NAMALWA (cell line): ENCODE measurements at regions not wholly inside any gene's neighbourhood (a gene's known extent, or its start where the extent isn't known, plus 50 kb on each side); places are given as distances from the start of the nearest gene placed in this dataset.
A peak's percentile ranks its signal among the peaks of the same experiment; 100 is the strongest.
"Not testable (repeated sequence)": the region's sequence is repeated elsewhere in the genome, so short reads cannot be mapped to it uniquely, and the experiment has no call there.

Experiments used
- DNase-seq: peaks from one replicate; pipeline ENCODE4 v3.0.0-alpha.2; 2015; ENCODE audit warnings: low spot score

- DNase-seq, result no peak
These were observed 1013.2 kb upstream of the FANCL start for GRCh38 chr2:59254279-59254678.

- no peak for DNase-seq
These were observed 1009.2 kb upstream of the FANCL start for GRCh38 chr2:59250307-59250677.

DNA sequence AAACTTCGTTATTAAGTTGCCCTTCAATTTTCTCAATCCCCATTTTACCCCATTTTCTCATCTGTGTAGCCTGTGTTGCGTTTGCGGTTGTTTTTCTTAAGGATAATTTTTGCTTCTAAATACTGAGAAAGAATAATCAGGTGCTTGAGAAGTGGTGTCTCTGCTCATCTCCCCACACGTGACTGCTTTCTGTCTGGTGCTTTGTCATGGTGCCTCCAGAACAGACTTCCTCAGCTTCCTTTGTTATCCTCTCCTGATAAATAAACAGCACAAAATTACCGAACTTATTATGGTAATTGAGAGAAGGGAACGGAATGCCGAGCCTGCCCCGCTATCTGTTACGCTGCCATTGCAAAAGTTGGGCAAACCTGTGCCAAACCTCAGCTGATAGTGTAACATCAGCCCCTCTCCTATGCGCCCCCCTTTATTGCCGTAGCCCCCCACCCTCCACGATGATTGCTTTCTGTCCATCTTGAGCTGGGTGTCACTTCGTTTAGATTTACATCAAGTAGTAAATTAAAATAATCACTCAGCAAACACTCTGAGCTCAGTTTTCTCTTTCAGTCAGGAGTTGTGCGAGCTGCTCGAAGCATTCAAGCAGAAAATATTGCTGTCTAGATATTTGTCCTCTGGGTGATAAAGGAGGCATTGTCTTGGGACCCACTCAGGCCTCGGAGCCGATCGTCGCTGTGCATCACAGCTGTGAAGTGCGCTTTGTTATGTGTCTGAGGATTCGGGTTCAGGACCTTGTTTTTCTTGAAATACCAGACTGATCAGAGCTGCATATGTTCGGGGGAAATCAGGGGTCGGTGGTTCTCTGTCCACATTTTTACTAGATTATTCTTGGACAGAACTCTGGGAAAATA, 1008.5 kb upstream of the FANCL start:
- DNase-seq, result no peak

GRCh38 chr2:59239146-59239545, 998.0 kb upstream of the FANCL start:
- DNase-seq, result no peak

DNA sequence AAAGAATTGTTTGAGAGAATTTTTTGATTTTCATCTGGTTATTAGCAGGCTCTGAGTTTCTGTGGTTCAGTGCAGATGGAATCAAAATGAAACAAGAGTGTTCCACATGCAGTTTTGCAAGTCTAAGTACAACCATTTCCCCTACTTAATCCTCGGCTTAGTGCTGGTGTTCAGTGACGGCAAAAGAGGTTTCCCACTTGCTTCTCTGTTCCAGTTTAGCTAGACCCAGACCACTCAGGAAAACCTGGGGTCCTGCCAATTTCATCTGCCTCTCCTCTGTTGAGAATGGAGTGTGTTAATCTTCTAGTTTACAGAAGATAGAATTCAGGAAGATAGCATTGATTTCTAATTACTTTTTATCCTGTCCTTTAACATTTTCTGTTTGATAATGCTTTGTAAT, 996.2 kb upstream of the FANCL start:
- DNase-seq, result no peak

- DNase-seq, result no peak
These were observed 995.6 kb upstream of the FANCL start for GRCh38 chr2:59236723-59237122.

DNA sequence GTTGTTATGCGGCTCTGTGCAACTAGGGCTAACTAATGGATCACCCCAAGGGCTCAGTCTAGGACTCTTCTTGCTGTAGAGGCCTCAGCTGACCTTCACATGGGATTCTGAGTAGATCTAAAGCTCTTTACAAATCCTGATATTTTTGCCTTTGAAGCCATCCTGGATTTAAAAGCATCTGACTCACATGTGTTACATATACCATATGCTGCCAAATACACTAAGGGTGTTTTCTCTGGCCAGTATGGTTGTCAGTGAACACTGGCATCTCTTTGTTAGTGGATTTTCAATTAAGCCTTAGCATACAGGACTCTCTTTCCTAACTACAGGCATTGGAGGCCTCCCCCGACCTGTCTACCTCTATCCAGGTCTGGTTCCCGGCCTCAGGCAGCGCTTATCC, 992.8 kb upstream of the FANCL start:
- DNase-seq, result no peak

- no peak for DNase-seq
These were observed 992.3 kb upstream of the FANCL start for GRCh38 chr2:59233448-59233847.

GRCh38 chr2:59232394-59233165, 991.5 kb upstream of the FANCL start:
- peak; percentile 59 for DNase-seq

DNA sequence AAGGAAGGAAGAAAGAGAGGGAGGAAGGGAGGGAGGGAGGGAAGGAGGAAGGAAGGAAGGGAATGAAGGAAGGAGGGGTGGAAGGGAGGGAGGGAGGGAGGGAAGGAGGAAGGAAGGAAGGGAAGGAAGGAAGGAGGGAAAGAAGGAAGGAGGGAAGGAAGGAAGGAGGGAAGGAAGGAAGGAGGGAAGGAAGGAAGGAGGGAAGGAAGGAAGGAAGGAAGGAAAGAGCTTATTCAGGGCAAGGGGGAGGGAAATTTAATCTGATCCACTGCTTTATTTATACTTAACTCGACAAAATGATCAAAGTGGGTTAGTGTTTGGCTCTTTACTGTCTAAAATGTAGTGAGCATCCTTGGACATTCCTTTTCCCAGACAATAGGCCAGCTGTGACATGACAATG, 985.2 kb upstream of the FANCL start:
- not testable (repeated sequence) for DNase-seq

- DNase-seq, result no peak
These were observed 982.6 kb upstream of the FANCL start for GRCh38 chr2:59223742-59224141.

- no peak for DNase-seq
These were observed 976.2 kb upstream of the FANCL start for GRCh38 chr2:59217360-59217759.

GRCh38 chr2:59206361-59206760, 965.2 kb upstream of the FANCL start:
- no peak for DNase-seq

- no peak for DNase-seq
These were observed 962.9 kb upstream of the FANCL start for GRCh38 chr2:59204040-59204439.

DNA sequence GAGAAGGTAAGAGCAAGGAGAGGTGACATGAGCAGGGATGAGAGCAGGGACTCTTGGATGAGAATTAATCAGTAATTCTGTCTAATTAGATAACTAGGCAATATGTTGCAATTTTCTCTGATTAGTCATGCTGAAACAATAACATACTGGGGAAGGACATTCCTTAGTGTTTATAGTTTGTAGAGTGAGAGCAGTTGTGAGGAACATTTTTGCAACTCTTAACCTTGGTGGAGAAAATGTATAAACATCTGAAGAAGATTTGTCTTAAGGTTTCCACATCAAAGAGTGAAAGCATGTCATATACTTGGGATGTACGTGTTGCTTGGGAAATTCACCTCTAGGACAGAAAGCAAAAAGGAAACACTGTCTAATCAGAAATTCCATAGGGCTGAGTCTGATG, 955.4 kb upstream of the FANCL start:
- DNase-seq, result no peak

DNA sequence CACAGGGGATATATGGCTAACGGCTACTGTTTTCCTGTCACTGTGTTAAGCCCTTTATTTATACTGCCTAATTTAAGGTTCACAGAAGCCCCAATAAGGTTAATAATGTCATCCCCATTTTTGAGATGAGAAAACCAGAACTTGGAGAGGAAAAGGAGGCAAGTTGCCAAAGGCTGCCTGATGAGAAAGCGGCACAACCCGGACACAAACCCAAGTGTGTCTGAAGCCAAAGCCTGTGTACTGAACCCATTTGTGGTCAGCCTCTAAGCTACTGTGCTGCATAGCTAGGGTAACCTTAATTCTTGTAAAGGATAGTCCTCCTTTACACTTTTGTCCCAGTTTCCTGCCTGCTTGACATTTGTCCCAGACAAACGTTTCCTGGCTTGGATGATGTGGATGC, 954.7 kb upstream of the FANCL start:
- DNase-seq, result no peak

DNA sequence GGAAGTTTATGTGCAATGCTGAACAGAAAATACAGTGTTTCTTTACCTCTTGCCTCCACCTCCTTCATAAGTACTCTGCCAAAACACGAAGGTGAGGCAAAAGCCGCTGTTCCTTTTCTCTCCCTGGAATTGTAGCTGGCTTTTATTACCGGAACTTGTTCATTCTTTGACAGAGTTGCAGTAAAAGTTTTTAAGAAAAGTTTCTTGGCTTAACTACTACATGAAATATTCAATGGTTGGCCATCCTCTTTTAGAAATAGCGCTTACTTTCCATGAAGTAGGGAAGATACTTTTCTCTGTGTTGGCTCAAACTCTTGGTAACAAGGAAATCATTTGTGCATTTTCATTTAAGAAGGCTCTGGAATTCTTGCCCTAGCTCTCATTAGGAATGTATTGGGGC, 950.7 kb upstream of the FANCL start:
- no peak for DNase-seq

DNA sequence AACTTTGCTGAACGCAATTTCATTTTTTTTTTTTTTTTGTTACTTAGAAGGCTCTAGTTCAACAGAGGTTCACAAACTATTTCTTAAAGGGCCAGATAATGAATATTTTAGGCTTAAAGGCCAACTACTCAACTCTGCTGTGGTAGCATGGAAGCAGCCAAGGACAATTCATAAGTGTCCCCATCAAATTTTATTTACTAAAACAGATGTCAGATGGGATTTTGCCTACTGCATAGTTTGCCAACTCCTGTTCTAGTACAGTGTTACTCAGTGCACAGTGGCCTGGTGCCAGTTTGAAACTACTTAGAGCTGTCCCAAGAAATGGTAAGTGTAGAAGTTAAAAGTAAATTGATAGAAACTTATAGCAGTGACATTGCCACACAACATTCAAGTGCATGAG, 949.4 kb upstream of the FANCL start:
- DNase-seq, result no peak

DNA sequence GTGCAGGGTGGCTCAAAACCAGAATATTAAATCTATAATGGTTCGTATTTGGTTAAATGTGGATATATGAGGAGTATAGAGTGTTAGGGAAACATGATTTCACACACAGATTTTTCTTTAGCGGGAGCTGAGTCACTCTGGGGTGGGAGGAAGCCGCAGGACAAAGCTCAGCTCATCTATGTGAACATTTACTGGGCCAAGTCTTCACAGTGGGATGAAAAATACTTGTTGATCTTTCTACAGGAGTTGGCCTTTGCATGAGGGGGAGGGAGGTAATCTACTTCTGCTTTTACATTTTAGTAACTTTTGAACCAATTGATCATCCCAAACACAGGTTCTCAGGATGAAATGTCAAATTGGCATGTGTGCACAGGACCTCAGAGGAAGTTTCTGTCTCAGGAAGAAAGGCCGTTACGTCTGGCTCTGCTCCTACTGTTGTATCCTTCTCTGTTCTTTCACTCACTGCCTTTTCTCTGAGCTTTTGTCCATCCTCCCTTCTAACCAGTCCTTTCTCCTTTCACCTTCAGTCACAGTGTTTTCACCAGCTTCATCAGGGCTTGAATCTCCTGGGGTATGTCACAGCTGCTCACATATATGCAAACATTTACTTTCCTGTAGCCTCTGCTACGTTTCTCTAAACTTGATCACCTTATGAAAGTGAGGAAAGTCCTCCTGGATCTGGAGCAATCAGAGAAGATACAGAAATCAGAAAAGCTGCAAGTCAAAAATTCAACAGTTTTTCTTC, 943.3 kb upstream of the FANCL start:
- peak; percentile 19 for DNase-seq

GRCh38 chr2:59183070-59183469, 941.9 kb upstream of the FANCL start:
- DNase-seq, result no peak

DNA sequence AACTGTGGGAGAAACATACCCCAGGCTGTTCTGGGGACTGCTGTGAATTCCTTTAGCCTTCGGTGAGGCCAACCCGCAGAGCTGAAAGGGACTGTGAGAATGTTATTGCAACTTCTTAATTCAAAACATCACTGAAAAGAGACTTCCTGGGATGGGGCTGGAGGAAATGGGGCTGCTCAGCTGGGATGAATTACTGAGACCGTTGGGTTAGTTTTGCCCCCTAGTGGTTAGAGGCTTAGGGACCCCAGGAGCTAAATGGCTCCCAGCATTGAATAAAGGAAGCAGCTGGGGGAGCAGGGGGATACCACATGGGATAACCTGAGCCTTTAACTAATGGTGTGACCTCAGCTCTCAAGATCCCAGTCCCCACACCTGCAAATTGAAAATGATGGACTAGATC, 941.1 kb upstream of the FANCL start:
- DNase-seq, result peak; percentile 42

DNA sequence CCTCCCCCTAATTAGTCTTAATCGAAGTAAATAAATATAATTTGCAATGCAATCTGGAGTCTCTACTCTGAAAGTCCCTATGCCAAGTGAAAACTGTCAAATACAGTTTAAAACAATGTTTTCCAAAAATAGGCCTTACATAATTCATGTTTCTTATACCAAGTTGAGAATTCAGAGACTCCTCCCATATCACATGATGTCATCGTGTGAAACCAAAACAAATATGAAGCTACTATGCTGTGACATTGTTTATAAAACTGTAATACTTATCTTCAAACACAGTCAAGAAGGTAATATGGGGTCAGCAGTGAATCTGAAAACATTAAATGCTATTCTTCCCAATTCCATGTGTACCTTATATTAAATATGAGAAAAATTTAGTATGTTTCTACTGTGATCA, 940.2 kb upstream of the FANCL start:
- DNase-seq, result peak; percentile 22

DNA sequence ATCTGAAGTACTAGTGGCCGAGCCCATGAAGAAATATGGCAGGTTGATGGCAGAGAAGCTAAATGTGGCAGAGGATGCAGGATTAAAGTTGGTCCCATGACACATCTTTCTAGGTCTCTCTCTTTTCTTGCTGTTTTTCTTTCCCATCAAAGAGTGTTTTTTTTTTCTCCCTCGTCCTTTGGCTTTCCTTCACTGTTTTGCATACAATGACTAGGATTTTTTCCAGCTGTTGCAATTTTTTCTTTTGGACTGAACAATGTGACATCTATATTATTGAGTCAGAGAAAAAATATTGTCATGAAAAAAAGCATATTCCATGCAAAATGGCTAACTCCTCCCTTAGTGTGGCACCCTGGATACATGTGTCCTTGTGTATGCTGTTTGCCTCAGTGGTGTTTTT, 939.5 kb upstream of the FANCL start:
- no peak for DNase-seq
